Suppressor macrophage treated with lipopolysaccharide for 4 hours (primary cell): ENCODE measurements at regions not wholly inside any gene's neighbourhood (a gene's known extent, or its start where the extent isn't known, plus 50 kb on each side); places are given as distances from the start of the nearest gene placed in this dataset.

Experiments used
- DNase-seq: peaks from one replicate; pipeline ENCODE4 v3.0.0-alpha.2; 2020

GRCh38 chr2:42886921-42887320, 94.5 kb upstream of the HAAO start:
- no peak for DNase-seq

- DNase-seq, result no peak
Observed at GRCh38 chr2:42882756-42883155, 90.4 kb upstream of the HAAO start.

- peak; percentile 91 for DNase-seq
Observed at GRCh38 chr2:42881732-42882131, 89.3 kb upstream of the HAAO start.

- no peak for DNase-seq
Observed at GRCh38 chr2:42880738-42881690, 88.6 kb upstream of the HAAO start.

GRCh38 chr2:42879913-42880737, 87.7 kb upstream of the HAAO start:
- DNase-seq, result no peak

GRCh38 chr2:42879121-42879705, 86.8 kb upstream of the HAAO start:
- DNase-seq, result no peak

GRCh38 chr2:42878581-42878980, 86.2 kb upstream of the HAAO start:
- no peak for DNase-seq

- DNase-seq, result no peak
Observed at GRCh38 chr2:42877936-42878335, 85.6 kb upstream of the HAAO start.

- no peak for DNase-seq
Observed at GRCh38 chr2:42877511-42877910, 85.1 kb upstream of the HAAO start.

- DNase-seq, result no peak
Observed at GRCh38 chr2:42876326-42876751, 84.0 kb upstream of the HAAO start.

GRCh38 chr2:42875880-42876279, 83.5 kb upstream of the HAAO start:
- no peak for DNase-seq

GRCh38 chr2:42874949-42875801, 82.8 kb upstream of the HAAO start:
- DNase-seq, result no peak

GRCh38 chr2:42872721-42873120, 80.3 kb upstream of the HAAO start:
- DNase-seq, result peak; percentile 64

GRCh38 chr2:42871372-42871771, 79.0 kb upstream of the HAAO start:
- DNase-seq, result no peak

GRCh38 chr2:42868874-42869273, 76.5 kb upstream of the HAAO start:
- no peak for DNase-seq

- DNase-seq, result no peak
Observed at GRCh38 chr2:42868096-42868495, 75.7 kb upstream of the HAAO start.

- no peak for DNase-seq
Observed at GRCh38 chr2:42867093-42868065, 75.0 kb upstream of the HAAO start.

- DNase-seq, result no peak
Observed at GRCh38 chr2:42865884-42866881, 73.8 kb upstream of the HAAO start.

GRCh38 chr2:42864641-42865280, 72.4 kb upstream of the HAAO start:
- DNase-seq, result no peak
